ENCODE measurements at regions not wholly inside any gene's neighbourhood (a gene's known extent, or its start where the extent isn't known, plus 50 kb on each side); places are given as distances from the start of the nearest gene placed in this dataset.

- no peak overlapping the region for H3K4me3 Mint-ChIP-seq
- H3K27ac Mint-ChIP-seq, result no peak overlapping the region
- ChIA-PET CTCF (no interaction called here), POLR2A (no interaction called here)
- H3K9me3 Mint-ChIP-seq, result no peaks in the 10 kb centered on the region
- intact Hi-C loops (cut with micrococcal nuclease), result no loop called here
- no peak for DNase-seq
- no peaks in the 10 kb centered on the region for H3K4me1 Mint-ChIP-seq (ENCODE audit: low read depth)
- no peaks in the 10 kb centered on the region for H3K36me3 Mint-ChIP-seq
- H3K27me3 Mint-ChIP-seq, result no peaks in the 10 kb centered on the region
Measured at GRCh38 chr4:36618102-36618501, 336.7 kb downstream of the DTHD1 start.

- Mint-ChIP-seq H3K9me3 (no peaks in the 10 kb centered on the region), H3K27ac (no peak overlapping the region), H3K36me3 (no peaks in the 10 kb centered on the region), H3K27me3 (no peaks in the 10 kb centered on the region), H3K4me1 (ENCODE audit: low read depth) (no peaks in the 10 kb centered on the region), H3K4me3 (no peak overlapping the region)
- DNase-seq, result no peak
- ChIA-PET CTCF (no interaction called here), POLR2A (no interaction called here)
- intact Hi-C loops (cut with micrococcal nuclease), result no loop called here
Measured at GRCh38 chr4:36624030-36624429, 342.6 kb downstream of the DTHD1 start.

- no peak overlapping the region for H3K4me3 Mint-ChIP-seq
- POLR2A ChIA-PET, result no interaction called here
- intact Hi-C loops (cut with micrococcal nuclease), result no loop called here
- CTCF ChIA-PET, result no interaction called here
- no peaks in the 10 kb centered on the region for H3K9me3 Mint-ChIP-seq
- H3K36me3 Mint-ChIP-seq, result no peaks in the 10 kb centered on the region
- H3K27ac Mint-ChIP-seq, result no peak overlapping the region
- no peaks in the 10 kb centered on the region for H3K27me3 Mint-ChIP-seq
- no peak for DNase-seq
- no peaks in the 10 kb centered on the region for H3K4me1 Mint-ChIP-seq (ENCODE audit: low read depth)
Measured at GRCh38 chr4:36638273-36638811, 356.9 kb downstream of the DTHD1 start.

- intact Hi-C loops (cut with micrococcal nuclease), result no loop called here
- no peaks in the 10 kb centered on the region for H3K4me1 Mint-ChIP-seq (ENCODE audit: low read depth)
- no peak overlapping the region for H3K27ac Mint-ChIP-seq
- no peak for DNase-seq
- ChIA-PET CTCF (no interaction called here), POLR2A (no interaction called here)
- H3K27me3 Mint-ChIP-seq, result no peaks in the 10 kb centered on the region
- no peaks in the 10 kb centered on the region for H3K9me3 Mint-ChIP-seq
- no peak overlapping the region for H3K4me3 Mint-ChIP-seq
- H3K36me3 Mint-ChIP-seq, result no peaks in the 10 kb centered on the region
Measured at GRCh38 chr4:36640876-36641275, 359.5 kb downstream of the DTHD1 start.

- H3K4me1 Mint-ChIP-seq (ENCODE audit: low read depth), result peaks cover 5% of the 10 kb centered on the region
- H3K36me3 Mint-ChIP-seq, result no peaks in the 10 kb centered on the region
- no peaks in the 10 kb centered on the region for H3K27me3 Mint-ChIP-seq
- peak; percentile 11 for DNase-seq
- intact Hi-C loops (cut with micrococcal nuclease), result no loop called here
- H3K9me3 Mint-ChIP-seq, result no peaks in the 10 kb centered on the region
- no peak overlapping the region for H3K27ac Mint-ChIP-seq
- CTCF ChIA-PET, result no interaction called here
- POLR2A ChIA-PET, result no interaction called here
- no peak overlapping the region for H3K4me3 Mint-ChIP-seq
Measured at GRCh38 chr4:36651253-36651652, 369.8 kb downstream of the DTHD1 start.

- no peaks in the 10 kb centered on the region for H3K36me3 Mint-ChIP-seq
Measured at GRCh38 chr4:36652857-36653256, 371.4 kb downstream of the DTHD1 start.

GRCh38 chr4:36665985-36666527, 384.6 kb downstream of the DTHD1 start:
- H3K4me1 Mint-ChIP-seq (ENCODE audit: low read depth), result no peaks in the 10 kb centered on the region
- no peaks in the 10 kb centered on the region for H3K9me3 Mint-ChIP-seq
- no peaks in the 10 kb centered on the region for H3K27me3 Mint-ChIP-seq
- POLR2A ChIA-PET, result no interaction called here
- no peak overlapping the region for H3K27ac Mint-ChIP-seq
- CTCF ChIA-PET, result no interaction called here
- intact Hi-C loops (cut with micrococcal nuclease), result no loop called here
- H3K4me3 Mint-ChIP-seq, result no peak overlapping the region
- no peaks in the 10 kb centered on the region for H3K36me3 Mint-ChIP-seq
- no peak for DNase-seq

More at GRCh38 chr4:36652857-36653256, 371.4 kb downstream of the DTHD1 start:
- H3K9me3 Mint-ChIP-seq, result no peaks in the 10 kb centered on the region
- H3K4me1 Mint-ChIP-seq (ENCODE audit: low read depth), result peaks cover 5% of the 10 kb centered on the region
- intact Hi-C loops (cut with micrococcal nuclease), result no loop called here
- H3K27ac Mint-ChIP-seq, result no peak overlapping the region
- H3K4me3 Mint-ChIP-seq, result no peak overlapping the region
- ChIA-PET POLR2A (no interaction called here), CTCF (no interaction called here)
- no peaks in the 10 kb centered on the region for H3K27me3 Mint-ChIP-seq
- no peak for DNase-seq

GRCh38 chr4:36675436-36675835, 394.0 kb downstream of the DTHD1 start:
- POLR2A ChIA-PET, result no interaction called here
- Mint-ChIP-seq H3K9me3 (no peaks in the 10 kb centered on the region), H3K27ac (no peak overlapping the region), H3K36me3 (no peaks in the 10 kb centered on the region), H3K4me1 (ENCODE audit: low read depth) (no peaks in the 10 kb centered on the region), H3K4me3 (no peak overlapping the region), H3K27me3 (no peaks in the 10 kb centered on the region)
- intact Hi-C loops (cut with micrococcal nuclease), result no loop called here
- no peak for DNase-seq
- CTCF ChIA-PET, result no interaction called here

- no peaks in the 10 kb centered on the region for H3K27me3 Mint-ChIP-seq
- no peak overlapping the region for H3K27ac Mint-ChIP-seq
- no peak overlapping the region for H3K4me3 Mint-ChIP-seq
- H3K4me1 Mint-ChIP-seq (ENCODE audit: low read depth), result no peaks in the 10 kb centered on the region
- no peaks in the 10 kb centered on the region for H3K36me3 Mint-ChIP-seq
- ChIA-PET CTCF (no interaction called here), POLR2A (no interaction called here)
- peaks cover 2% of the 10 kb centered on the region for H3K9me3 Mint-ChIP-seq
- intact Hi-C loops (cut with micrococcal nuclease), result no loop called here
- no peak for DNase-seq
Measured at GRCh38 chr4:36676139-36677050, 395.0 kb downstream of the DTHD1 start.

- H3K4me1 Mint-ChIP-seq (ENCODE audit: low read depth), result no peaks in the 10 kb centered on the region
- no peak overlapping the region for H3K4me3 Mint-ChIP-seq
- H3K9me3 Mint-ChIP-seq, result peaks cover 2% of the 10 kb centered on the region
- intact Hi-C loops (cut with micrococcal nuclease), result no loop called here
- no peak for DNase-seq
- H3K36me3 Mint-ChIP-seq, result no peaks in the 10 kb centered on the region
- ChIA-PET CTCF (no interaction called here), POLR2A (no interaction called here)
- H3K27ac Mint-ChIP-seq, result no peak overlapping the region
- H3K27me3 Mint-ChIP-seq, result no peaks in the 10 kb centered on the region
Measured at GRCh38 chr4:36677112-36677511, 395.7 kb downstream of the DTHD1 start.

GRCh38 chr4:36677874-36678273, 396.5 kb downstream of the DTHD1 start:
- intact Hi-C loops (cut with micrococcal nuclease), result no loop called here
- ChIA-PET POLR2A (no interaction called here), CTCF (no interaction called here)
- no peaks in the 10 kb centered on the region for H3K27me3 Mint-ChIP-seq
- DNase-seq, result no peak
- H3K4me1 Mint-ChIP-seq (ENCODE audit: low read depth), result no peaks in the 10 kb centered on the region
- H3K9me3 Mint-ChIP-seq, result peaks cover 2% of the 10 kb centered on the region
- H3K4me3 Mint-ChIP-seq, result no peak overlapping the region
- H3K36me3 Mint-ChIP-seq, result no peaks in the 10 kb centered on the region
- no peak overlapping the region for H3K27ac Mint-ChIP-seq

- H3K27me3 Mint-ChIP-seq, result no peaks in the 10 kb centered on the region
- intact Hi-C loops (cut with micrococcal nuclease), result no loop called here
- CTCF ChIA-PET, result no interaction called here
- H3K9me3 Mint-ChIP-seq, result peaks cover 4% of the 10 kb centered on the region
- POLR2A ChIA-PET, result no interaction called here
- H3K36me3 Mint-ChIP-seq, result no peaks in the 10 kb centered on the region
- H3K27ac Mint-ChIP-seq, result no peak overlapping the region
- no peak for DNase-seq
- H3K4me3 Mint-ChIP-seq, result no peak overlapping the region
- H3K4me1 Mint-ChIP-seq (ENCODE audit: low read depth), result no peaks in the 10 kb centered on the region
Measured at GRCh38 chr4:36687681-36688080, 406.3 kb downstream of the DTHD1 start.

- no peaks in the 10 kb centered on the region for H3K27me3 Mint-ChIP-seq
- DNase-seq, result no peak
- no peak overlapping the region for H3K4me3 Mint-ChIP-seq
- intact Hi-C loops (cut with micrococcal nuclease), result no loop called here
- H3K36me3 Mint-ChIP-seq, result no peaks in the 10 kb centered on the region
- H3K4me1 Mint-ChIP-seq (ENCODE audit: low read depth), result no peaks in the 10 kb centered on the region
- no peak overlapping the region for H3K27ac Mint-ChIP-seq
- CTCF ChIA-PET, result no interaction called here
- POLR2A ChIA-PET, result no interaction called here
- peaks cover 4% of the 10 kb centered on the region for H3K9me3 Mint-ChIP-seq
Measured at GRCh38 chr4:36692586-36692985, 411.2 kb downstream of the DTHD1 start.

All from activated CD4-positive, alpha-beta memory T cell treated with anti-CD3 and anti-CD28 coated beads for 36 hours (primary cell).